ENCODE measurements at regions not wholly inside any gene's neighbourhood (a gene's known extent, or its start where the extent isn't known, plus 50 kb on each side); places are given as distances from the start of the nearest gene placed in this dataset.

DNA sequence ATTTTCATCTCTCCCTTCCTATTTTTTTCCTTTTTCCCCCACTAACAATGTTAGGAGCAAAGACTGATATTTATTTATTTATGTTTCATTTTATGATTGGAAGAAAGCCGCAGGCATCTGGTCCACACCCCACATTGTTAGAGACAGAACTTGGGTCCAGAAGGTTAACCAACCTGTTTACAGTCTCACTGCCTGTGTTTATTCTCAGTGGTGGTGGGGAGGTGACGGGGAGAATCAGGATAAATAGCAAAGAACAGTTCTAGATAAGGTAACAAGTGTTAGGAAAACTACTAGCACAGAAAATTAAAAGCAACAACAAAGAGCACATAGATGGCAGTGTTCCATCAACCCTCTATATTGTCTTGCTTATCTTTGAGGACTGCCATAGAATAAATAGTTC is 301.7 kb upstream of the DIPK2B start:
- no peak for TF ChIP-seq CTCF (IDR thresholded peaks at IDR 0.05 in 2 of 3, conservative IDR thresholded peaks at IDR 0.05 in 1 of 3; ENCODE audit: insufficient read depth in 2 of 3, low read depth in 1 of 3, low read length in 3 of 3)
- no peak for TF ChIP-seq ZNF436 (CRISPR knock-in tag; IDR thresholded peaks at IDR 0.05)
- TF ChIP-seq FOXK2 (conservative IDR thresholded peaks at IDR 0.05 in 1 of 2, IDR thresholded peaks at IDR 0.05 in 1 of 2; ENCODE audit: low read depth in 2 of 2) = no peak
- no peak for TF ChIP-seq POLR2A (conservative IDR thresholded peaks at IDR 0.05)
- no peak for TF ChIP-seq ELF2 (CRISPR knock-in tag; IDR thresholded peaks at IDR 0.05)
- no peak for TF ChIP-seq PKNOX1 (IDR thresholded peaks at IDR 0.05)
- TF ChIP-seq ZNF263 (CRISPR knock-in tag; IDR thresholded peaks at IDR 0.05; ENCODE audit: borderline replicate concordance) = no peak
- no peak for TF ChIP-seq TAF15 (IDR thresholded peaks at IDR 0.05; ENCODE audit: low read depth, low read length)
- TF ChIP-seq, protein P1, sequence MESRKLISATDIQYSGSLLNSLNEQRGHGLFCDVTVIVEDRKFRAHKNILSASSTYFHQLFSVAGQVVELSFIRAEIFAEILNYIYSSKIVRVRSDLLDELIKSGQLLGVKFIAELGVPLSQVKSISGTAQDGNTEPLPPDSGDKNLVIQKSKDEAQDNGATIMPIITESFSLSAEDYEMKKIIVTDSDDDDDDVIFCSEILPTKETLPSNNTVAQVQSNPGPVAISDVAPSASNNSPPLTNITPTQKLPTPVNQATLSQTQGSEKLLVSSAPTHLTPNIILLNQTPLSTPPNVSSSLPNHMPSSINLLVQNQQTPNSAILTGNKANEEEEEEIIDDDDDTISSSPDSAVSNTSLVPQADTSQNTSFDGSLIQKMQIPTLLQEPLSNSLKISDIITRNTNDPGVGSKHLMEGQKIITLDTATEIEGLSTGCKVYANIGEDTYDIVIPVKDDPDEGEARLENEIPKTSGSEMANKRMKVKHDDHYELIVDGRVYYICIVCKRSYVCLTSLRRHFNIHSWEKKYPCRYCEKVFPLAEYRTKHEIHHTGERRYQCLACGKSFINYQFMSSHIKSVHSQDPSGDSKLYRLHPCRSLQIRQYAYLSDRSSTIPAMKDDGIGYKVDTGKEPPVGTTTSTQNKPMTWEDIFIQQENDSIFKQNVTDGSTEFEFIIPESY (CRISPR knock-in tag; IDR thresholded peaks at IDR 0.05) = no peak
- TF ChIP-seq EZH2 (IDR thresholded peaks at IDR 0.05; ENCODE audit: borderline replicate concordance, low read depth, low read length) = no peak
- no peak for TF ChIP-seq SMC3 (conservative IDR thresholded peaks at IDR 0.05; ENCODE audit: insufficient read depth, low read depth, low read length)
- TF ChIP-seq DLX4 (CRISPR knock-in tag; IDR thresholded peaks at IDR 0.05) = no peak
- no peak for TF ChIP-seq TAF9B (IDR thresholded peaks at IDR 0.05; ENCODE audit: partially characterized antibody)
